ENCODE measurements at regions not wholly inside any gene's neighbourhood (a gene's known extent, or its start where the extent isn't known, plus 50 kb on each side); places are given as distances from the start of the nearest gene placed in this dataset.

GRCh38 chr1:5711956-5712645 is 280.1 kb downstream of the NPHP4 start:
- no peak for DNase-seq

- no peak for DNase-seq
Observed at GRCh38 chr1:5711079-5711478, 281.1 kb downstream of the NPHP4 start.

- DNase-seq = no peak
Observed at GRCh38 chr1:5709976-5710375, 282.2 kb downstream of the NPHP4 start.

GRCh38 chr1:5709461-5709975 is 282.7 kb downstream of the NPHP4 start:
- DNase-seq = no peak

GRCh38 chr1:5708346-5709245 is 283.6 kb downstream of the NPHP4 start:
- DNase-seq = no peak

GRCh38 chr1:5707566-5708345 is 284.5 kb downstream of the NPHP4 start:
- DNase-seq = no peak

- DNase-seq = no peak
Observed at GRCh38 chr1:5706239-5706638, 286.0 kb downstream of the NPHP4 start.

GRCh38 chr1:5705751-5706150 is 286.5 kb downstream of the NPHP4 start:
- DNase-seq = no peak

GRCh38 chr1:5704561-5705514 is 287.4 kb downstream of the NPHP4 start:
- DNase-seq = no peak

- no peak for DNase-seq
Observed at GRCh38 chr1:5701642-5702041, 290.6 kb downstream of the NPHP4 start.

GRCh38 chr1:5693568-5693967 is 298.7 kb downstream of the NPHP4 start:
- DNase-seq = no peak

- DNase-seq = no peak
Observed at GRCh38 chr1:5692664-5693063, 299.6 kb downstream of the NPHP4 start.

GRCh38 chr1:5691795-5692509 is 300.3 kb downstream of the NPHP4 start:
- DNase-seq = no peak

GRCh38 chr1:5690898-5691297 is 301.3 kb downstream of the NPHP4 start:
- no peak for DNase-seq

- DNase-seq = no peak
Observed at GRCh38 chr1:5690291-5690690, 301.9 kb downstream of the NPHP4 start.

GRCh38 chr1:5688081-5689077 is 303.8 kb downstream of the NPHP4 start:
- DNase-seq = no peak

GRCh38 chr1:5686925-5687706 is 305.1 kb downstream of the NPHP4 start:
- no peak for DNase-seq

GRCh38 chr1:5686195-5686594 is 306.0 kb downstream of the NPHP4 start:
- DNase-seq = no peak

- no peak for DNase-seq
Observed at GRCh38 chr1:5685446-5686040, 306.7 kb downstream of the NPHP4 start.

All from activated naive CD4-positive, alpha-beta T cell (primary cell).